ENCODE measurements at regions not wholly inside any gene's neighbourhood (a gene's known extent, or its start where the extent isn't known, plus 50 kb on each side); places are given as distances from the start of the nearest gene placed in this dataset.

DNA sequence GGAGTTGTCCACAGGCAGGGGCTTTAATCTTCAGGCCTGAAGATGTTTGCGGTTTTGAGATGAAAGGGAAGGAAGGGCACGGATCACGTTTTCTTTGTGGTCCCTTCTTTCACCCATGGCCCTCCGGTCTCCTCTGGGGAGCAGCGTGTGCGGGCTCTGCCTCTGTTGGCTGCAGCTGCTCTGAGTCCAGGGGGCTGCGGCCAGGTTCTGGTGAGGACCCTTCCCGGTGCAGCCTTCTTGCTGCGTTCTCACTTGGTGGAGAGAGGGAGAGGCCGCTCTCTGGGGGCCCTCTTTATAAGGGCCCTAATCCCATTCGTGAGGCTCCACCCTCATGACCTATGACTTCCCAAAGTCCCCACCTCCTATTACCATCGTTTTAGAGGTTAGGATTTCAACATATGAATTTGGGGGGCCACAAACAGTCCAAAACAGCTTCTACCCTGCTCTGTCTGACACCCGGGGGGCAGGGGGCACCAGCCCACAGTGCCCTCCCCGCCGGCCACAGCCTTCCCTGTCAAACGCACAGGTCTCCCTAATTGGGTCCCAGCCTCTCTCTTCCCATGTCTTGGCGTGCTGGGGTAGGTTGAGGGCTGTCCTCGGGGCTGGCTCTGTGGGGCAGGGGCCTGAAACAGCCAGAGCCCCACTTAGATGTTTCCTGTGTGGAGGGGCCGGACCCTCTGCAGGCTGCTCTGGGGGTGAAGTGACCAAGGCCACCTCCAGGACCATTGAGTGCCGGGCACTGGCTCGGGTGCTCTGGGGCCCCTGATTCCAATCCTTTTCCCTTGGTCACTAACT is 100.1 kb upstream of the C1orf174 start:
- no peak for ATAC-seq
- intact Hi-C loops (cut with DNase I, micrococcal nuclease): no loop called here
- TF ChIP-seq, protein P1, sequence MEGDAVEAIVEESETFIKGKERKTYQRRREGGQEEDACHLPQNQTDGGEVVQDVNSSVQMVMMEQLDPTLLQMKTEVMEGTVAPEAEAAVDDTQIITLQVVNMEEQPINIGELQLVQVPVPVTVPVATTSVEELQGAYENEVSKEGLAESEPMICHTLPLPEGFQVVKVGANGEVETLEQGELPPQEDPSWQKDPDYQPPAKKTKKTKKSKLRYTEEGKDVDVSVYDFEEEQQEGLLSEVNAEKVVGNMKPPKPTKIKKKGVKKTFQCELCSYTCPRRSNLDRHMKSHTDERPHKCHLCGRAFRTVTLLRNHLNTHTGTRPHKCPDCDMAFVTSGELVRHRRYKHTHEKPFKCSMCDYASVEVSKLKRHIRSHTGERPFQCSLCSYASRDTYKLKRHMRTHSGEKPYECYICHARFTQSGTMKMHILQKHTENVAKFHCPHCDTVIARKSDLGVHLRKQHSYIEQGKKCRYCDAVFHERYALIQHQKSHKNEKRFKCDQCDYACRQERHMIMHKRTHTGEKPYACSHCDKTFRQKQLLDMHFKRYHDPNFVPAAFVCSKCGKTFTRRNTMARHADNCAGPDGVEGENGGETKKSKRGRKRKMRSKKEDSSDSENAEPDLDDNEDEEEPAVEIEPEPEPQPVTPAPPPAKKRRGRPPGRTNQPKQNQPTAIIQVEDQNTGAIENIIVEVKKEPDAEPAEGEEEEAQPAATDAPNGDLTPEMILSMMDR (IDR thresholded peaks at IDR 0.05): no peak
- Histone ChIP-seq H3K4me1 (ENCODE audit: low read depth) (no peaks in the 10 kb centered on the region), H3K4me3 (no peak overlapping the region), H3K9me3 (no peaks in the 10 kb centered on the region), H3K36me3 (ENCODE audit: low read depth) (no peaks in the 10 kb centered on the region)
- DNase-seq: no peak

- no peak for DNase-seq
- TF ChIP-seq, protein P1 (IDR thresholded peaks at IDR 0.05): no peak
- no peaks in the 10 kb centered on the region for H3K4me1 ChIP-seq (ENCODE audit: low read depth)
- no peak for ATAC-seq
- intact Hi-C loops (cut with DNase I, micrococcal nuclease): no loop called here
- H3K4me3 ChIP-seq: no peak overlapping the region
- no peaks in the 10 kb centered on the region for H3K9me3 ChIP-seq
- H3K36me3 ChIP-seq (ENCODE audit: low read depth): no peaks in the 10 kb centered on the region
These were observed 100.8 kb upstream of the C1orf174 start for GRCh38 chr1:4000811-4001251.

GRCh38 chr1:4001461-4001860 is 101.4 kb upstream of the C1orf174 start:
- DNase-seq (no peak), ATAC-seq (no peak)
- Histone ChIP-seq H3K36me3 (ENCODE audit: low read depth) (no peaks in the 10 kb centered on the region), H3K9me3 (no peaks in the 10 kb centered on the region), H3K4me1 (ENCODE audit: low read depth) (no peaks in the 10 kb centered on the region), H3K4me3 (no peak overlapping the region)
- TF ChIP-seq, protein P1 (IDR thresholded peaks at IDR 0.05): no peak
- intact Hi-C loops (cut with DNase I, micrococcal nuclease): no loop called here

- intact Hi-C loops (cut with DNase I, micrococcal nuclease): no loop called here
- TF ChIP-seq, protein P1 (IDR thresholded peaks at IDR 0.05): no peak
- DNase-seq (no peak), ATAC-seq (no peak)
- H3K9me3 ChIP-seq: no peaks in the 10 kb centered on the region
- H3K36me3 ChIP-seq (ENCODE audit: low read depth): no peaks in the 10 kb centered on the region
- no peaks in the 10 kb centered on the region for H3K4me1 ChIP-seq (ENCODE audit: low read depth)
- H3K4me3 ChIP-seq: no peak overlapping the region
These were observed 102.0 kb upstream of the C1orf174 start for GRCh38 chr1:4002061-4002521.

GRCh38 chr1:4002741-4003140 is 102.7 kb upstream of the C1orf174 start:
- no peak overlapping the region for H3K4me3 ChIP-seq
- no peak for ATAC-seq
- no peaks in the 10 kb centered on the region for H3K36me3 ChIP-seq (ENCODE audit: low read depth)
- intact Hi-C loops (cut with DNase I, micrococcal nuclease): no loop called here
- DNase-seq: no peak
- H3K4me1 ChIP-seq (ENCODE audit: low read depth): no peaks in the 10 kb centered on the region
- peaks cover 2% of the 10 kb centered on the region for H3K9me3 ChIP-seq
- TF ChIP-seq, protein P1 (IDR thresholded peaks at IDR 0.05): no peak

All from mucosa of descending colon (tissue), 3 donors.